HCT116 (cell line): ENCODE measurements at regions not wholly inside any gene's neighbourhood (a gene's known extent, or its start where the extent isn't known, plus 50 kb on each side); places are given as distances from the start of the nearest gene placed in this dataset.

Experiments used
- ATAC-seq: fragments of 200-7000 bp; cut with Tn5 transposase; 2 replicates; pipeline ENCODE4 v1.9.1; 2020; ENCODE audit warnings: mild to moderate bottlenecking, moderate library complexity
- BruUV-seq: library from RNA; stranded (reverse); fragments of 400-500 nt; replicated peaks from 2 replicates; lab custom pipeline; 2021; lab: Mats Ljungman, UMichigan
- CTCF ChIA-PET: fragments of 300-600 bp; sonication (Branson Sonifier 250); formaldehyde crosslinking; loops from one replicate; lab custom pipeline; 2021; ENCODE audit warnings: antibody characterized with exemption; lab: Charles Lee
- POLR2A ChIA-PET: fragments of 300-600, 350-600 bp; sonication (Branson Sonifier 250); formaldehyde crosslinking; loops from one replicate; lab custom pipeline; 2021; ENCODE audit warnings: antibody characterized with exemption; lab: Charles Lee
- RAD21 ChIA-PET, 2 experiments: fragments of 300-600 bp; sonication (Branson Sonifier 250); formaldehyde crosslinking; loops; one replicate each; lab custom pipeline; 2023; ENCODE audit warnings: low total read pairs in 2 of 2; ENCODE audit not compliant: uncharacterized antibody in 2 of 2, unreplicated experiment in 2 of 2, low non-redundant PET in 1 of 2; lab: Charles Lee
- DNase-seq: peaks from one replicate; pipeline ENCODE4 v3.0.0-alpha.2; 2010; ENCODE audit warnings: low read depth, low spot score
- H2AFZ ChIP-seq: fragments of 200-600 bp; shearing (Covaris generic), sonication (generic); 2 replicates; pipeline ENCODE4 v1.6.1; 2017; ENCODE audit warnings: low read depth, mixed run types, mixed read lengths, antibody characterized with exemption, low read length; ENCODE audit not compliant: poor library complexity, severe bottlenecking
- H3K27ac ChIP-seq: 2 replicates; pipeline ENCODE4 v1.5.1; 2012; ENCODE audit warnings: low read depth, low read length
- H3K27me3 ChIP-seq: fragments of 200-600 bp; sonication (generic); 2 replicates; pipeline ENCODE4 v1.6.1; 2016; ENCODE audit warnings: mixed run types, low read length, mixed read lengths; ENCODE audit not compliant: insufficient read depth
- H3K36me3 ChIP-seq, 2 experiments: fragments of 200-500 bp in 1 of 2; fragments of 200-600 bp in 1 of 2; sonication (Bioruptor generic) in 1 of 2; sonication (generic) in 1 of 2; 2 replicates each; pipeline versions ENCODE4 v1.5.1 to v1.6.1; 2014 to 2016; ENCODE audit warnings: low read length in 2 of 2, inconsistent platforms in 1 of 2, mixed read lengths in 1 of 2, mixed run types in 1 of 2; ENCODE audit not compliant: insufficient read depth in 2 of 2, control insufficient read depth in 1 of 2
- H3K4me1 ChIP-seq, 2 experiments: fragments of 200-600 bp in 1 of 2; sonication (generic) in 1 of 2; 2 replicates each; pipeline versions ENCODE4 v1.5.1 to v1.6.1; 2012 to 2017; ENCODE audit warnings: low read length in 2 of 2, inconsistent platforms in 1 of 2, mild to moderate bottlenecking in 1 of 2, mixed read lengths in 1 of 2, mixed run types in 1 of 2, moderate library complexity in 1 of 2; ENCODE audit not compliant: insufficient read depth in 2 of 2, control insufficient read depth in 1 of 2
- H3K4me2 ChIP-seq: fragments of 200-600 bp; sonication (generic); 2 replicates; pipeline ENCODE4 v1.6.1; 2017; ENCODE audit warnings: mixed run types, low read length, mixed read lengths
- H3K4me3 ChIP-seq, 2 experiments: fragments of 200-600 bp in 1 of 2; sonication (generic) in 1 of 2; replicated peaks in 1 of 2; 2 replicates each; pipeline ENCODE4 v1.5.1; 2011 to 2016; ENCODE audit warnings: low read length in 2 of 2, control low read depth in 1 of 2, low read depth in 1 of 2, mild to moderate bottlenecking in 1 of 2, mixed read lengths in 1 of 2, mixed run types in 1 of 2
- H3K79me2 ChIP-seq: fragments of 200-600 bp; sonication (generic); 2 replicates; pipeline ENCODE4 v1.6.1; 2017; ENCODE audit warnings: mild to moderate bottlenecking, mixed run types, low read length, moderate library complexity, mixed read lengths; ENCODE audit not compliant: insufficient read depth
- H3K9ac ChIP-seq: fragments of 200-600 bp; sonication (generic); 2 replicates; pipeline ENCODE4 v1.6.1; 2016; ENCODE audit warnings: low read length, mixed read lengths
- H3K9me2 ChIP-seq: fragments of 200-600 bp; sonication (generic), shearing (Covaris generic); 2 replicates; pipeline ENCODE4 v1.6.1; 2017; ENCODE audit warnings: mixed run types, mild to moderate bottlenecking, moderate library complexity; ENCODE audit not compliant: insufficient read depth
- H3K9me3 ChIP-seq, 2 experiments: fragments of 200-500 bp in 1 of 2; fragments of 200-600 bp in 1 of 2; sonication (Bioruptor generic) in 1 of 2; sonication (generic) in 1 of 2; 2 replicates each; pipeline ENCODE4 v1.6.1; 2014 to 2017; ENCODE audit warnings: low read length in 2 of 2, mixed read lengths in 2 of 2, inconsistent platforms in 1 of 2, low read depth in 1 of 2, mild to moderate bottlenecking in 1 of 2, mixed run types in 1 of 2, moderate library complexity in 1 of 2; ENCODE audit not compliant: control insufficient read depth in 1 of 2, insufficient read depth in 1 of 2
- H4K20me1 ChIP-seq: fragments of 200-600 bp; sonication (generic), shearing (Covaris generic); 2 replicates; pipeline ENCODE4 v1.6.1; 2017; ENCODE audit warnings: mixed run types, mild to moderate bottlenecking, moderate library complexity; ENCODE audit not compliant: insufficient read depth
- EGR1 ChIP-seq: IDR thresholded peaks from 2 replicates; pipeline ENCODE4 v1.6.1; 2012; ENCODE audit warnings: low read depth
- EZH2phosphoT487 ChIP-seq: fragments of 200-600 bp; IDR thresholded peaks from 2 replicates; pipeline ENCODE4 v1.6.1; 2018; ENCODE audit warnings: antibody characterized with exemption, borderline replicate concordance
- FOSL1 ChIP-seq: IDR thresholded peaks from 2 replicates; pipeline ENCODE4 v1.6.1; 2012; ENCODE audit warnings: low read depth
- POLR2A ChIP-seq: IDR thresholded peaks from 2 replicates; pipeline ENCODE4 v1.7.0; 2011; ENCODE audit warnings: borderline replicate concordance; ENCODE audit not compliant: insufficient read depth, insufficient read length; ENCODE audit errors: extremely low read depth
- POLR2AphosphoS5 ChIP-seq: IDR thresholded peaks from 2 replicates; pipeline ENCODE4 v1.6.1; 2011; ENCODE audit warnings: mild to moderate bottlenecking, low read depth, low read length, moderate library complexity
- RAD21 ChIP-seq: IDR thresholded peaks from 2 replicates; pipeline ENCODE4 v1.6.1; 2012; ENCODE audit warnings: low read depth, mild to moderate bottlenecking
- SIN3A ChIP-seq: IDR thresholded peaks from 2 replicates; pipeline ENCODE4 v1.6.1; 2012; ENCODE audit warnings: low read depth
- SP1 ChIP-seq: IDR thresholded peaks from 2 replicates; pipeline ENCODE4 v1.6.1; 2012; ENCODE audit warnings: low read depth
- intact Hi-C: fragments of 100-400 bp; cut with micrococcal nuclease; formaldehyde crosslinking; loops from 2 replicates; pipeline ENCODE4 v1.10.0; 2022

GRCh38 chr7:43034535-43035002, 77.9 kb upstream of the HECW1 start:
- Histone ChIP-seq H3K79me2 (no peaks in the 10 kb centered on the region), H2AFZ (no peak overlapping the region), H3K4me1 (no peaks in the 10 kb centered on the region), H4K20me1 (no peaks in the 10 kb centered on the region), H3K4me3 (no peak overlapping the region), H3K9ac (no peak overlapping the region), H3K9me3 (no peaks in the 10 kb centered on the region), H3K27me3 (no peaks in the 10 kb centered on the region), H3K27ac (no peak overlapping the region), H3K9me2 (0 out of 2 replicates have a peak, but pooled peaks cover 2% of the 10 kb centered on the region), H3K4me2 (no peak overlapping the region), H3K36me3 (no peaks in the 10 kb centered on the region)
- CTCF ChIA-PET: no interaction called here
- intact Hi-C loops: no loop called here
- ATAC-seq: no peak
- RAD21 ChIA-PET: no interaction called here
- no TSS peak for BruUV-seq
- POLR2A ChIA-PET: no interaction called here
- no peak for DNase-seq
- TF ChIP-seq FOSL1 (no peak), SP1 (no peak), POLR2A (no peak), EZH2phosphoT487 (no peak), SIN3A (no peak), POLR2AphosphoS5 (no peak)

GRCh38 chr7:43037531-43037930, 74.9 kb upstream of the HECW1 start:
- H3K4me1 ChIP-seq: no peaks in the 10 kb centered on the region
- H3K36me3 ChIP-seq: no peaks in the 10 kb centered on the region
- ChIA-PET POLR2A (no interaction called here), RAD21 (no interaction called here), CTCF (interaction anchor here (1.2 kb wide), 1 partner anchor 402 kb away, joined by 3 read pairs; no protein-coding TSS in a partner anchor)
- H2AFZ ChIP-seq: no peak overlapping the region
- no TSS peak for BruUV-seq
- no peak overlapping the region for H3K4me3 ChIP-seq
- H4K20me1 ChIP-seq: no peaks in the 10 kb centered on the region
- H3K9ac ChIP-seq: no peak overlapping the region
- no peaks in the 10 kb centered on the region for H3K79me2 ChIP-seq
- H3K9me3 ChIP-seq: no peaks in the 10 kb centered on the region
- H3K4me2 ChIP-seq: no peak overlapping the region
- H3K27me3 ChIP-seq: no peaks in the 10 kb centered on the region
- ATAC-seq (no peak), DNase-seq (no peak)
- no peak for TF ChIP-seq EZH2phosphoT487
- no peak for TF ChIP-seq RAD21
- TF ChIP-seq SP1: no peak
- TF ChIP-seq FOSL1: no peak
- TF ChIP-seq EGR1: no peak
- 0 out of 2 replicates have a peak, but pooled peaks cover 2% of the 10 kb centered on the region for H3K9me2 ChIP-seq
- H3K27ac ChIP-seq: no peak overlapping the region
- intact Hi-C loops: no loop called here
